NB4 (cell line): ENCODE measurements at regions not wholly inside any gene's neighbourhood (a gene's known extent, or its start where the extent isn't known, plus 50 kb on each side); places are given as distances from the start of the nearest gene placed in this dataset.

ENCODE experiments used
- CTCF ChIP-seq: IDR thresholded peaks from one replicate; pipeline ENCODE4 v1.5.1; 2012; ENCODE audit warnings: low read depth, low read length
- POLR2A ChIP-seq: IDR thresholded peaks from 2 replicates; pipeline ENCODE4 v1.6.1; 2011; ENCODE audit warnings: mild to moderate bottlenecking; ENCODE audit not compliant: insufficient read length; ENCODE audit errors: extremely low read depth

- TF ChIP-seq POLR2A: no peak
- no peak for TF ChIP-seq CTCF
Observed at GRCh38 chrX:117808426-117808825, 308.2 kb downstream of the KLHL13 start.
